Liver (tissue), 8 donors: ENCODE measurements at regions not wholly inside any gene's neighbourhood (a gene's known extent, or its start where the extent isn't known, plus 50 kb on each side); places are given as distances from the start of the nearest gene placed in this dataset.

Source experiments
- DNase-seq: peaks from one replicate; pipeline ENCODE4 v3.0.0-alpha.2; 2017; ENCODE audit warnings: low spot score
- H3K27ac ChIP-seq, 2 donors: one replicate each; pipeline ENCODE4 v1.7.0; 2013; ENCODE audit warnings: inconsistent platforms in 2 of 2, low read length in 2 of 2, control low read depth in 1 of 2, low read depth in 1 of 2, mild to moderate bottlenecking in 1 of 2
- H3K27me3 ChIP-seq, 4 donors: one replicate each; pipeline versions ENCODE4 v1.6.1 to v1.7.0; 2013; ENCODE audit warnings: low read length in 3 of 4, inconsistent platforms in 1 of 4, mild to moderate bottlenecking in 1 of 4, moderate library complexity in 1 of 4; ENCODE audit not compliant: control insufficient read depth in 4 of 4, insufficient read depth in 4 of 4
- H3K36me3 ChIP-seq, 4 donors: one replicate each; pipeline versions ENCODE4 v1.6.1 to v1.7.0; 2013; ENCODE audit warnings: low read length in 3 of 4, mild to moderate bottlenecking in 3 of 4, low read depth in 1 of 4, moderate library complexity in 1 of 4; ENCODE audit not compliant: control insufficient read depth in 4 of 4, insufficient read depth in 3 of 4
- H3K4me1 ChIP-seq, 4 donors: one replicate each; pipeline versions ENCODE4 v1.6.1 to v1.7.0; 2013; ENCODE audit warnings: low read length in 3 of 4, mild to moderate bottlenecking in 3 of 4, moderate library complexity in 1 of 4; ENCODE audit not compliant: control insufficient read depth in 4 of 4, insufficient read depth in 4 of 4
- H3K4me3 ChIP-seq, 3 donors: one replicate each; pipeline versions ENCODE4 v1.6.1 to v1.7.0; 2013; ENCODE audit warnings: low read length in 3 of 3, control low read depth in 1 of 3, low read depth in 1 of 3, mild to moderate bottlenecking in 1 of 3
- H3K9ac ChIP-seq, 2 donors: one replicate each; pipeline ENCODE4 v1.7.0; 2013; ENCODE audit warnings: low read length in 2 of 2, mild to moderate bottlenecking in 2 of 2, moderate library complexity in 2 of 2, control low read depth in 1 of 2, low read depth in 1 of 2
- H3K9me3 ChIP-seq, 4 donors: one replicate each; pipeline versions ENCODE4 v1.6.1 to v1.7.0; 2013; ENCODE audit warnings: low read length in 3 of 4; ENCODE audit not compliant: control insufficient read depth in 4 of 4
- CTCF ChIP-seq: fragments of 150-350 bp; IDR thresholded peaks from 2 replicates; pipeline ENCODE4 v1.5.1; 2017; ENCODE audit warnings: improper control_type of control experiment, low read depth, low read length; ENCODE audit not compliant: missing input control
- EGR1 ChIP-seq, 2 donors: IDR thresholded peaks; 2 replicates each; pipeline ENCODE4 v1.6.1; 2016 to 2018; ENCODE audit warnings: antibody characterized with exemption in 2 of 2, low read depth in 2 of 2
- FOXA1 ChIP-seq: IDR thresholded peaks from 2 replicates; pipeline ENCODE4 v1.6.1; 2016; ENCODE audit warnings: antibody characterized with exemption
- FOXA2 ChIP-seq: IDR thresholded peaks from 2 replicates; pipeline ENCODE4 v1.6.1; 2016; ENCODE audit warnings: antibody characterized with exemption
- GABPA ChIP-seq, 2 donors: IDR thresholded peaks in 1 of 2; conservative IDR thresholded peaks in 1 of 2; 2 replicates each; pipeline ENCODE4 v1.6.1; 2016; ENCODE audit warnings: antibody characterized with exemption in 2 of 2, mild to moderate bottlenecking in 1 of 2, moderate library complexity in 1 of 2
- HNF4A ChIP-seq, 2 donors: conservative IDR thresholded peaks; 2 replicates each; pipeline ENCODE4 v1.6.1; 2016; ENCODE audit warnings: antibody characterized with exemption in 2 of 2, mild to moderate bottlenecking in 2 of 2
- HNF4G ChIP-seq: IDR thresholded peaks from 2 replicates; pipeline ENCODE4 v1.6.1; 2016; ENCODE audit warnings: antibody characterized with exemption
- JUND ChIP-seq, 2 donors: IDR thresholded peaks; 2 replicates each; pipeline ENCODE4 v1.6.1; 2016; ENCODE audit warnings: antibody characterized with exemption in 2 of 2
- MAX ChIP-seq: IDR thresholded peaks from 2 replicates; pipeline ENCODE4 v1.6.1; 2016; ENCODE audit warnings: antibody characterized with exemption
- NR2F2 ChIP-seq: IDR thresholded peaks from 2 replicates; pipeline ENCODE4 v1.6.1; 2016; ENCODE audit warnings: antibody characterized with exemption
- RAD21 ChIP-seq, 2 donors: IDR thresholded peaks; 2 replicates each; pipeline ENCODE4 v1.6.1; 2016; ENCODE audit warnings: antibody characterized with exemption in 2 of 2, mild to moderate bottlenecking in 2 of 2
- RXRA ChIP-seq, 2 donors: IDR thresholded peaks; 2 replicates each; pipeline ENCODE4 v1.6.1; 2017 to 2018; ENCODE audit warnings: antibody characterized with exemption in 2 of 2, mild to moderate bottlenecking in 1 of 2
- SP1 ChIP-seq: IDR thresholded peaks from 2 replicates; pipeline ENCODE4 v1.6.1; 2018; ENCODE audit warnings: antibody characterized with exemption, mild to moderate bottlenecking
- TAF1 ChIP-seq: conservative IDR thresholded peaks from 2 replicates; pipeline ENCODE4 v1.6.1; 2016; ENCODE audit warnings: antibody characterized with exemption, mild to moderate bottlenecking
- YY1 ChIP-seq: IDR thresholded peaks from 2 replicates; pipeline ENCODE4 v1.6.1; 2016; ENCODE audit warnings: antibody characterized with exemption, mild to moderate bottlenecking
- ZBTB33 ChIP-seq: IDR thresholded peaks from 2 replicates; pipeline ENCODE4 v1.6.1; 2016; ENCODE audit warnings: antibody characterized with exemption
- WGBS: extraction: QIAGEN DNeasy Blood & Tissue Kit; methylation state at CpG from one replicate; pipeline ENCODE4 v1.1.7; 2013; 5-methylcytosine and 5-hydroxymethylcytosine counted together
- TF ChIP-seq, protein P1 (sequence below): IDR thresholded peaks from 2 replicates; pipeline ENCODE4 v1.6.1; 2016; ENCODE audit warnings: antibody characterized with exemption, mild to moderate bottlenecking
- TF ChIP-seq, protein P2 (sequence below): IDR thresholded peaks from 2 replicates; pipeline ENCODE4 v1.6.1; 2016; ENCODE audit warnings: antibody characterized with exemption
- donor health status: healthy.
- donor health status: healthy.
- donor health status: healthy.
- donor health status: healthy.
- donor health status: healthy.

GRCh38 chr11:127191689-127192088 lies 191.1 kb upstream of the KIRREL3 start:
- H3K9ac ChIP-seq: no peak overlapping the region
- no peaks in the 10 kb centered on the region for H3K4me1 ChIP-seq
- H3K4me3 ChIP-seq: no peak overlapping the region
- H3K9me3 ChIP-seq: no peaks in the 10 kb centered on the region
- no peaks in the 10 kb centered on the region for H3K36me3 ChIP-seq
- DNase-seq: no peak
- no peak overlapping the region for H3K27ac ChIP-seq
- no peak for TF ChIP-seq HNF4A (conservative IDR thresholded peaks at IDR 0.05)
- H3K27me3 ChIP-seq: no peaks in the 10 kb centered on the region
- WGBS: 91% methylated on average over 1 of the region's 1 CpG

DNA sequence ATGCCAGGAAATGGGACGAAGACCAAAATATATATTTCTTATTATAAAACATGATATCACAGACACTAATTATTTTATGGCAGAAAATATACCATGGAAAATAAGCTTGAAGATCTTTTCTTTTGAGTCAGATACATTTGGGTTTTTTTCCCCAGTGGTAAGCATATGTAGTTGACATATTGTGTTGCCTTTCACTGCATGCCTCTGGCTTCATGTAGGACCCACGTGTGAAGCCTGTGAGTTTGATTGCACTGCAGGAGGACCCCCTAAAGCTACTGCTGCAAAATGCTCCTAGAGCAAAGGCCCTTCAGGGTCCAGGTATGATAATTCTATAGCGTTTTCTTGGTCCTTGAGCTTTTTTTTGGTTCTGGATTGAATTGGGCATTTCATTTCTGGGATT lies 190.7 kb upstream of the KIRREL3 start:
- Histone ChIP-seq H3K4me3 (no peak overlapping the region), H3K9me3 (no peaks in the 10 kb centered on the region), H3K27me3 (no peaks in the 10 kb centered on the region), H3K9ac (no peak overlapping the region), H3K27ac (no peak overlapping the region), H3K36me3 (no peaks in the 10 kb centered on the region), H3K4me1 (no peaks in the 10 kb centered on the region)
- TF ChIP-seq NR2F2 (no peak), FOXA1 (no peak), GABPA (IDR thresholded peaks at IDR 0.05 in 1 of 2, conservative IDR thresholded peaks at IDR 0.05 in 1 of 2) (no peak), FOXA2 (no peak), SP1 (no peak), CTCF (no peak), HNF4A (conservative IDR thresholded peaks at IDR 0.05) (no peak), EGR1 (IDR thresholded peaks at IDR 0.05; ENCODE audit: low read depth in 2 of 2) (no peak), RAD21 (IDR thresholded peaks at IDR 0.05) (no peak), RXRA (IDR thresholded peaks at IDR 0.05) (no peak), TAF1 (no peak), ZBTB33 (no peak), JUND (IDR thresholded peaks at IDR 0.05) (no peak), MAX (no peak), YY1 (no peak), HNF4G (no peak)
- TF ChIP-seq, protein P1, sequence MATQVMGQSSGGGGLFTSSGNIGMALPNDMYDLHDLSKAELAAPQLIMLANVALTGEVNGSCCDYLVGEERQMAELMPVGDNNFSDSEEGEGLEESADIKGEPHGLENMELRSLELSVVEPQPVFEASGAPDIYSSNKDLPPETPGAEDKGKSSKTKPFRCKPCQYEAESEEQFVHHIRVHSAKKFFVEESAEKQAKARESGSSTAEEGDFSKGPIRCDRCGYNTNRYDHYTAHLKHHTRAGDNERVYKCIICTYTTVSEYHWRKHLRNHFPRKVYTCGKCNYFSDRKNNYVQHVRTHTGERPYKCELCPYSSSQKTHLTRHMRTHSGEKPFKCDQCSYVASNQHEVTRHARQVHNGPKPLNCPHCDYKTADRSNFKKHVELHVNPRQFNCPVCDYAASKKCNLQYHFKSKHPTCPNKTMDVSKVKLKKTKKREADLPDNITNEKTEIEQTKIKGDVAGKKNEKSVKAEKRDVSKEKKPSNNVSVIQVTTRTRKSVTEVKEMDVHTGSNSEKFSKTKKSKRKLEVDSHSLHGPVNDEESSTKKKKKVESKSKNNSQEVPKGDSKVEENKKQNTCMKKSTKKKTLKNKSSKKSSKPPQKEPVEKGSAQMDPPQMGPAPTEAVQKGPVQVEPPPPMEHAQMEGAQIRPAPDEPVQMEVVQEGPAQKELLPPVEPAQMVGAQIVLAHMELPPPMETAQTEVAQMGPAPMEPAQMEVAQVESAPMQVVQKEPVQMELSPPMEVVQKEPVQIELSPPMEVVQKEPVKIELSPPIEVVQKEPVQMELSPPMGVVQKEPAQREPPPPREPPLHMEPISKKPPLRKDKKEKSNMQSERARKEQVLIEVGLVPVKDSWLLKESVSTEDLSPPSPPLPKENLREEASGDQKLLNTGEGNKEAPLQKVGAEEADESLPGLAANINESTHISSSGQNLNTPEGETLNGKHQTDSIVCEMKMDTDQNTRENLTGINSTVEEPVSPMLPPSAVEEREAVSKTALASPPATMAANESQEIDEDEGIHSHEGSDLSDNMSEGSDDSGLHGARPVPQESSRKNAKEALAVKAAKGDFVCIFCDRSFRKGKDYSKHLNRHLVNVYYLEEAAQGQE: no peak
- TF ChIP-seq, protein P2, sequence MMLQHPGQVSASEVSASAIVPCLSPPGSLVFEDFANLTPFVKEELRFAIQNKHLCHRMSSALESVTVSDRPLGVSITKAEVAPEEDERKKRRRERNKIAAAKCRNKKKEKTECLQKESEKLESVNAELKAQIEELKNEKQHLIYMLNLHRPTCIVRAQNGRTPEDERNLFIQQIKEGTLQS: no peak
- 63% methylated on average over 3 of the region's 3 CpGs for WGBS
- no peak for DNase-seq
